ENCODE measurements at regions not wholly inside any gene's neighbourhood (a gene's known extent, or its start where the extent isn't known, plus 50 kb on each side); places are given as distances from the start of the nearest gene placed in this dataset.

GRCh38 chr3:163916596-163917560 lies 1161.4 kb downstream of the SI start:
- in situ Hi-C loops (cut with HindIII; ENCODE audit: low pct_unique_long_range_greater_than_20kb, low sequenced_read_pairs), result no loop called here
- peak; percentile 67 for DNase-seq (ENCODE audit: low read depth, low spot score)

- in situ Hi-C loops (cut with HindIII; ENCODE audit: low pct_unique_long_range_greater_than_20kb, low sequenced_read_pairs), result no loop called here
- no peak for DNase-seq (ENCODE audit: low read depth, low spot score)
Measured at GRCh38 chr3:163915280-163915679, 1163.0 kb downstream of the SI start.

- in situ Hi-C loops (cut with HindIII; ENCODE audit: low pct_unique_long_range_greater_than_20kb, low sequenced_read_pairs), result no loop called here
- no peak for DNase-seq (ENCODE audit: low read depth, low spot score)
Measured at GRCh38 chr3:163914567-163914966, 1163.7 kb downstream of the SI start.

GRCh38 chr3:163891771-163892170 lies 1186.5 kb downstream of the SI start:
- DNase-seq (ENCODE audit: low read depth, low spot score), result peak; percentile 32

GRCh38 chr3:163890661-163891060 lies 1187.6 kb downstream of the SI start:
- in situ Hi-C loops (cut with HindIII; ENCODE audit: low pct_unique_long_range_greater_than_20kb, low sequenced_read_pairs), result no loop called here
- DNase-seq (ENCODE audit: low read depth, low spot score), result no peak

More at GRCh38 chr3:163891771-163892170, 1186.5 kb downstream of the SI start:
- in situ Hi-C loops (cut with HindIII; ENCODE audit: low pct_unique_long_range_greater_than_20kb, low sequenced_read_pairs), result no loop called here

- DNase-seq (ENCODE audit: low read depth, low spot score), result no peak
- in situ Hi-C loops (cut with HindIII; ENCODE audit: low pct_unique_long_range_greater_than_20kb, low sequenced_read_pairs), result no loop called here
Measured at GRCh38 chr3:163879172-163879571, 1199.1 kb downstream of the SI start.

DNA sequence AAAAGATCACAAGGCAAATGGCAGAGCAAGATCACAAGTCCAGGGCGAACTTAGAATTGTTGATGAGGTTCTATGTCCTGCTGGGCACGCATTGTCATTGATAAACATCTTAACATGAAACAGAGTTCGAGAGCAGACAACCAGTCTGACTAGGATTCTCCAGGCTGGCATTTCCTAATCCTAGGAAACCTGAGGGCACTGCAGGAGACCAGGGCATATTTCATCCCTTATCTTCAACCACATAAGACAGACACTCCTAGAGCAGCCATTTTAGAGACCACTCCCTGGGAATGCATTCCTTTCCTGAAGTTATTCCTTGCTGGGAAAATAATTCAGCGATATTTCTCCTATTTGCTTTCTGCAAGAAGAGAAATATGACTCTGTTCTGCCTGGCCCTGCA lies 1199.9 kb downstream of the SI start:
- no peak for DNase-seq (ENCODE audit: low read depth, low spot score)
- in situ Hi-C loops (cut with HindIII; ENCODE audit: low pct_unique_long_range_greater_than_20kb, low sequenced_read_pairs), result no loop called here

DNA sequence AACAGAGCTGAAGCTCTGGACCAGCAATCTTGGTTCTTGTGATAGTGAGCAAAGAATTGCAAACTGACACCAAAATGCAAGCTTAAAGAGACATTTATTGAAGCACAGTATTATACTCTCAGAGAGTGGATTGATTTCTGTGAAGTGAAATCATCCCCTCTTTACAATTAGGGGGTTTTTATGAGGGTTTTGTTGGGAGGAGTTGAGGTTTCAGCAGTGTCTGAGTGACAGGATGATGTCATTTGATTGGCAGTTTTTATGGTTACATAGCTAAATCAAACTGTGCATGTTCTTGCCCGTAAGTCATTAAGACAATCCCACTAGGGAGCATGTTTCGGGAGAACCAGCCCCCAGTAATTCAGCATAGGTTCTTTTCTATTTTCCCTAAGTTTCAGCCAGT lies 1200.5 kb downstream of the SI start:
- no peak for DNase-seq (ENCODE audit: low read depth, low spot score)
- in situ Hi-C loops (cut with HindIII; ENCODE audit: low pct_unique_long_range_greater_than_20kb, low sequenced_read_pairs), result no loop called here

DNA sequence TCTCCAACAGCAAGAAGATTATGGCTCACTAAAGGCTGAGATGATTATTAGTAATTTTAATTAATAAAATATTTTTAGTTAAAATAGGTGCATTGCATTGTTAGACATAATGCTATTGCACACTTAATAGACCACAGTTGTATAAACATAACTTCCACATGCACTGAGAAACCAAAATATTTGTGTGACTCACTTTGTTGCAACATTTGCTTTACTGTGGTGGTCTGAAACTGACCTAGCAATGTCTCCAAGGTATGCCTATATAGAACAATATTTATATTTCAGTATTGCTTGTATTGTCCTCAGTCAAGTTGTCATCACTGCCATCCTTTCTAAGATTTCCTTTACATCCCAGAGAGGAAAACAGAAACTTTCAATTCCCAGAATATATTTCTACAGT lies 1215.2 kb downstream of the SI start:
- in situ Hi-C loops (cut with HindIII; ENCODE audit: low pct_unique_long_range_greater_than_20kb, low sequenced_read_pairs), result no loop called here
- DNase-seq (ENCODE audit: low read depth, low spot score), result no peak

DNA sequence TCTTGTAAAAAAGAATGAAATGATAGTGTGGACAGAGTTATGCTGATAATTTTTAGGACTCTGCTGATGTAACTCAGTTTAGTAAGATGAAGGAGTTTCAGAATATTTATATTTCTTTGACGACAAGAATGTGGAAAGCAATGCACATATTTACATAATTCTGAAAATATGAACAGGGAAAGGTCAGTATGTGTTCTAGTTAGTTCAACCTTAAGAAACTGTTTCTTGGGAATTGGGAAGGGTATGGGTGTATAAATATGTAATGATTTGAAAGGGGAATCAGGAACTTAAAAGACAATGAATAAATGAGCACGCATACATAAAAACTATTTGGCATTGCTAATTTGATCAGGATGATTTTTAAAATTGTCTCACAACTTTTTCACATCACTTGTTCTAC lies 1226.1 kb downstream of the SI start:
- no peak for DNase-seq (ENCODE audit: low read depth, low spot score)
- in situ Hi-C loops (cut with HindIII; ENCODE audit: low pct_unique_long_range_greater_than_20kb, low sequenced_read_pairs), result no loop called here

DNA sequence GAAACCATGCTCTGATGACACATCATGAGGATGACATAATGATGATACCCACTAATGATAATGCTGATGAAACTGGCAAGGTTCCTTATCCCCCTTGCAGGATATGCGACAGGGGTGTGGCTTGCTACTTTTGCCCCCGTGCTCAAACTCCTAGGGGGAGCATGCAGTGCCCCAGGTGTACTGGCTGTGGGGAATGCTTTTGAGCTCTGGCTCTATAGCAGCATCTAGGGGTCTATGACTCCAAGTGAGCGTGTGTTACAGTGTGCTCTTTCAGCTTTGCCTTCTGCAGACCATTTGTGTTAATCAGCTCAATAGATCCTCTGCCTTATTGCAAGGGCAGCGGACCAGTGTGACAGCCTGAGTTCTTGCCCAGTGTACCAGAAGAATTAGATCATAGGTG lies 1239.5 kb downstream of the SI start:
- in situ Hi-C loops (cut with HindIII; ENCODE audit: low pct_unique_long_range_greater_than_20kb, low sequenced_read_pairs), result no loop called here
- DNase-seq (ENCODE audit: low read depth, low spot score), result no peak

GRCh38 chr3:163832547-163832946 lies 1245.7 kb downstream of the SI start:
- in situ Hi-C loops (cut with HindIII; ENCODE audit: low pct_unique_long_range_greater_than_20kb, low sequenced_read_pairs), result no loop called here
- DNase-seq (ENCODE audit: low read depth, low spot score), result no peak

DNA sequence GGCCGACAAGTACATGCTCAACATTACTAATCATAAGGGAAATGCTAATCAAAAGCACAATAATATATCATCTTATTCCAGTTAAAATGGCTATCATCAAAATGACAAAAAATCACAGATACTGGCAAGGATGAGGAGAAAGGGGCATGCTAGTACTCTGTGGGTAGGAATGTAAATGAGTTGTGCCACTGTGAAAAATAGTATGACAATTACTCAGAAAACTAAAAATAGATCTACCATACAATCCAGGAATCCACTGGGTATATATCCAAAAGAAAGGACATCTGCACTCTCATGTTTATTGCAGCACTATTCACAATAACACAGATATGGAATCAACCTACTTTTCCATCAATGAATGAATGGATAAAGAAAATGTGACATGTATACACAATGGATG lies 1256.5 kb downstream of the SI start:
- peak; percentile 34 for DNase-seq (ENCODE audit: low read depth, low spot score)
- in situ Hi-C loops (cut with HindIII; ENCODE audit: low pct_unique_long_range_greater_than_20kb, low sequenced_read_pairs), result no loop called here

DNA sequence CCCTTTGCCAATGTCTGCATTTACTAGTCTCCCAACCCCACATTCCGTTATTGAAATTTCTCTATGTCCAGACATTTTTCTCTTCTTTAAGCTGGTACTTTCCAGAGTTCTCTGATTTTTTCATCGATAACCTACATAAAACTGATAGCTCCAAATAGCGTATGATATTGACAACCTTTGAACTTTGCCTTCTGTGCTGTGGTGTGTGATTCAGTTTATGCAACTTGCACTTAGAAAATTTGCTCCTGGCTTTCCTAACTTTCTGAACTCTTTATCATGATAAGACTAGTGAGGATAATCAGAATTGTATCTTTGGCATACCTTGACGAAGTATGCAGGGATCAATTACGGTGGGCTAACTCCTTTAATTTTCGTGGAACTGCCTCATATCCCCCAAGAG lies 1261.3 kb downstream of the SI start:
- DNase-seq (ENCODE audit: low read depth, low spot score), result no peak
- in situ Hi-C loops (cut with HindIII; ENCODE audit: low pct_unique_long_range_greater_than_20kb, low sequenced_read_pairs), result no loop called here

DNA sequence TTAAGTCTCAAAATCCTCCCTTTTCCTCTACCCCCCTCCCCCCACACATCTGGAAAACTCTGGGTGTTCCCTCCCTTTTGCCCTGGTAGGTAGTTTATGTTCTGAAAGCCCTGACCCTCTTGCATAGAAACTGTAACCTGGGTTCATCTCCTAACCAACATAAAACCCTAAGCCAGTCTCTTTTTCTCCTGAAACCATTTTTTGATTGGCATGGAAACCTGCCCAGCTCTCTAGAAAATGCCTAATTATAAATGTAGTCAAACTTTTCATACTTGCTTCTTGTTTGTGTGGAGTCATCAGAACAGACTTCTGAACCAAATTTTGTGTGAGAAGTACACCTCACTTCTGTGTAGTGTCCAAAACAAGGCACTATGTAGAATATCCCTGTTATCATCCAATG lies 1264.4 kb downstream of the SI start:
- no peak for DNase-seq (ENCODE audit: low read depth, low spot score)
- in situ Hi-C loops (cut with HindIII; ENCODE audit: low pct_unique_long_range_greater_than_20kb, low sequenced_read_pairs), result no loop called here

- in situ Hi-C loops (cut with HindIII; ENCODE audit: low pct_unique_long_range_greater_than_20kb, low sequenced_read_pairs), result no loop called here
Measured at GRCh38 chr3:163812006-163812405, 1266.3 kb downstream of the SI start.

DNA sequence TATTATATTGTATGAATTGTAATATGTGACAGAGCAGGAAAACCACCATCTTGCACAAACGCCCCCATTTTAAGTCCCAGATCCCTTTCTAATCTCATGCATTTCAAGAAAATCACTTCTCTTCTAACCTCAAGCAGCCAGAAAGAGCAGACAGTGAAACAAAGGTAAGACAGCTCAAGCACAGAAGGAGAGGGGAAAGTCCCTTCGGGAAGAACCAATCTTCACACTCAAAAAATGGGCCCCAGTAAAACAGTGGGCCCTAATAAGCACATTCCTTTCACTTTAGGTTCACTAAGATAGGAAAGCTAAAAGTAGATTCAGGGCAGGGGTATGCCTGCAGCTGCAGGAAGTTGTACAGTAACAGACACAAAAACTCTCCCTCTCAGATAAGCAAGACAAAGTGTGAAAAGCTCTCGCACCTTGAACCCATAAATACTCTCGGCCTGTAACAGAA lies 1268.7 kb downstream of the SI start:
- DNase-seq (ENCODE audit: low read depth, low spot score), result no peak
- in situ Hi-C loops (cut with HindIII; ENCODE audit: low pct_unique_long_range_greater_than_20kb, low sequenced_read_pairs), result no loop called here

More at GRCh38 chr3:163812006-163812405, 1266.3 kb downstream of the SI start:
- peak; percentile 45 for DNase-seq (ENCODE audit: low read depth, low spot score)

- no peak for DNase-seq (ENCODE audit: low read depth, low spot score)
- in situ Hi-C loops (cut with HindIII; ENCODE audit: low pct_unique_long_range_greater_than_20kb, low sequenced_read_pairs), result no loop called here
Measured at GRCh38 chr3:163786416-163786815, 1291.9 kb downstream of the SI start.

- in situ Hi-C loops (cut with HindIII; ENCODE audit: low pct_unique_long_range_greater_than_20kb, low sequenced_read_pairs), result no loop called here
- DNase-seq (ENCODE audit: low read depth, low spot score), result peak; percentile 63
Measured at GRCh38 chr3:163785693-163786092, 1292.6 kb downstream of the SI start.

All from SK-MEL-5 (cell line).